GDM1 (cell line): ENCODE measurements at regions not wholly inside any gene's neighbourhood (a gene's known extent, or its start where the extent isn't known, plus 50 kb on each side); places are given as distances from the start of the nearest gene placed in this dataset.

Experiments
- DNase-seq: peaks from one replicate; lab custom pipeline; 2025; lab: John Stamatoyannopoulos, UW

GRCh38 chr1:188877668-188878067 is 1600.0 kb downstream of the BRINP3 start:
- no peak for DNase-seq

- DNase-seq: no peak
Measured at GRCh38 chr1:188888386-188888785, 1589.3 kb downstream of the BRINP3 start.

GRCh38 chr1:188889166-188889565 is 1588.5 kb downstream of the BRINP3 start:
- DNase-seq: no peak

DNA sequence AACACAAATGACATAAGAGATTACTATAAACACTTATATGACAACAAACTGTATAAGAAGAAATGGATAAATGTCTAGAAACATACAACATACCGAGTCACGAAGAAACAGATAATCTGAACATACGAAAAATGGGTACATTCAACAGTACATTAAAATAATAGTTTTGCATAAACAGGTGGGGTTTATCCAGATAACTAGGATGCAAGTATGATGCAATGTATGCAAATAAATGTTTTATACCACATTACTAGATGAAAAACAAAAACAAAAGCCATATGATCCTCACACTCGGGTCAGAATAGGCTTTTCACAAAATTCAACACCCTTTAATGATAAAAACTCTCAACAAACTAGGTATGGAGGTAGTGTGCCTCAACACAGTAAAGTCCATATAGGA is 1585.7 kb downstream of the BRINP3 start:
- DNase-seq: no peak

GRCh38 chr1:188895611-188896010 is 1582.1 kb downstream of the BRINP3 start:
- no peak for DNase-seq

GRCh38 chr1:188903241-188903640 is 1574.4 kb downstream of the BRINP3 start:
- DNase-seq: no peak

- no peak for DNase-seq
Measured at GRCh38 chr1:188904201-188904600, 1573.5 kb downstream of the BRINP3 start.

DNA sequence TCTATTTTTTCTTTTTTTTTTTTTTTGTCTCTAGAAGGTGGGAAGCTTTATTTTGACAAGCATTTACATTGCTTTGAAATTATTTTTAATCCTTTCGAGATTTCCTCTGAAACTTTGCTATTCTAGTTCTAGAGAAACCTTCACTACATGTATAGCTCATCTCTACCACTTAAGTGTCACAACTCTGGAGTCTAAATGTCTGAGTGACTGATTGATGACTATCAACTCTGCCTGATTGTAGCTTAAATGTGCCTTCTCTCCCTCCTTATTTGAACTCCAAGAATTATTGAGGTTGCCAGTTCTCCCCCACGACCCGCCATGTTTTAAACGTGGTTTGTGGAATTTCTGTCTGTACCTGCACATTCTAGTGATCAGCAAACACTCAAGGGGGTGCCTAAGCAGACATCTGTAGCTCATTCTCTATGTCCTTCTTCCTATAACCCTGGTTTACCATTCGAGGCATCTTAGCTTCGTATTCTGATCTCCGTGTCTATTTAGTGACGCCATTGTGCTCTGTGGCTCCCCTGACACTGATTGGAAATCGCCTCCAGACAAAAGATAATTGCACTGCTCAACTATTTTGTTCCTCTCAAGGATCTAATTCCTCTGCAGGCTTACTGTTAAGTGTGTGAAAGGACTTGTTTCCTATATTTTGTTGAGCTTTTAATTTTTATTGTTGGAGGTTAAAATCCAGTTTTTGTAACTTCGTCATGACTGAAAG is 1570.6 kb downstream of the BRINP3 start:
- DNase-seq: no peak

GRCh38 chr1:188930382-188930781 is 1547.3 kb downstream of the BRINP3 start:
- DNase-seq: no peak

DNA sequence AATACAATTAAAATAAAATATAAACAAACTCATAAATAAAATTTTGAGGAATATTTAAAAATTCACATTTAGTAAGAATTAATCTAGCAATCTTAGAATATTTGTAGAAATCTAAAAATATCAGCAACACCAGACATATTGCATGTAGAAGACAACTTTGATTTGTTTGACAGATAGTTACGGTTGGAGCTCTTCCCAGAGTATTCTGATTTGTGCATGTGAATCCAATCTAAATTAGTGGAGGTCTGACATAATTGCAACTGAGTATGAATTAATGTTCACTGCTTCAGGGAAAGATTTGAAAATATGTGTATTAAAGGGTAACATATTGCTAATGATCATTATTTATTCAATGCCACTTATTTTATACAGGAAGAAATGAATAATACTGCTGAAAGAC is 1546.2 kb downstream of the BRINP3 start:
- no peak for DNase-seq

GRCh38 chr1:188937965-188938551 is 1539.6 kb downstream of the BRINP3 start:
- no peak for DNase-seq

GRCh38 chr1:188941986-188942385 is 1535.7 kb downstream of the BRINP3 start:
- DNase-seq: no peak

DNA sequence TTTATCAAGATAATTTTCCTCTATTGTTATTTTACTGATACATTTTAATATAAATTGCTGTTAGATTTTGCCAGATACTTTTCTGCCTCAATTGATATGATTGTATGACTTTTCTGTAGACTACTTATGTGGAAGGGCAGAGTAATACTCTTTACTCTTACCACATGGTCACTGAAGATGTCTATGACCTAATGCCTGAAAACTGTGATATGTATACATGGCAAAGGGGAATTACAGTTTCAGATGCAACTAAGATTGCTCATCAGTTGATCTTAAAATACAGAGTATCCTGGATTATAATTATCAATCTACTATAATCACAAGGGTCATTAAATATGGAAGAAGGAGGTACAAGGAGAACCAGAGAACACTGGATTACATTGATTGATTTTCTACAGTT is 1528.0 kb downstream of the BRINP3 start:
- no peak for DNase-seq

DNA sequence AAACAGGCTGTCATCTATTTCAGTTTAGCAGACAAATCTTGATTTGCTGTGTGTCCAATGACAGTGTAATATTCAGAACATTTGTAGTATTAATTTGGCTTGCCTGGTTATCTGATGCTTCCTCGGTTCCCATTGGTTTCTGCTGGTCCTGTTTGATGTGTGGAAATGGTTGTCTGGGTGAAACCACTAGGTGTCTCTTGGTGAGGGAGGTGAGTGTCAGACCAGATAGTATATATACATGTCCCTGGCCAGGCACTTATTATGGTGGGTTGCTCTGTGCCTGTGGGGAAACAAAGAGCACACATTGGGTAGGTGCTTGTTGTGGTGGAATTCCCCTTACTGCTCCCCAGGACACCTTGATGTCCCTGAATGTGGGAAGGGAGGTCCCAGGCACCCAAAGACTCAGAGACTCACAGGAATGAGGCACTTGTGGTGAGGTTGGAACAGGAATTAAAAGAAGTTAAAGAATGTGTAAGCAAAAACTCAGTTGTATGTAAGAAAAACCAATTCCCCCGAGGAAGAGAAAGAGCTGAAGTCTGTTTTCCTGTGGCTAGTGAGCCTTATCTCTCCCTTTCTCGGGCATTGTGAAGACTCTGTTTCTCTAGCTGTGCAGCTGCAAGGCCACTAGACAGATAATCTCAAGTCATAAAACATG is 1519.1 kb downstream of the BRINP3 start:
- no peak for DNase-seq

GRCh38 chr1:188986745-188987417 is 1490.8 kb downstream of the BRINP3 start:
- DNase-seq: no peak

- no peak for DNase-seq
Measured at GRCh38 chr1:188988589-188988988, 1489.1 kb downstream of the BRINP3 start.

DNA sequence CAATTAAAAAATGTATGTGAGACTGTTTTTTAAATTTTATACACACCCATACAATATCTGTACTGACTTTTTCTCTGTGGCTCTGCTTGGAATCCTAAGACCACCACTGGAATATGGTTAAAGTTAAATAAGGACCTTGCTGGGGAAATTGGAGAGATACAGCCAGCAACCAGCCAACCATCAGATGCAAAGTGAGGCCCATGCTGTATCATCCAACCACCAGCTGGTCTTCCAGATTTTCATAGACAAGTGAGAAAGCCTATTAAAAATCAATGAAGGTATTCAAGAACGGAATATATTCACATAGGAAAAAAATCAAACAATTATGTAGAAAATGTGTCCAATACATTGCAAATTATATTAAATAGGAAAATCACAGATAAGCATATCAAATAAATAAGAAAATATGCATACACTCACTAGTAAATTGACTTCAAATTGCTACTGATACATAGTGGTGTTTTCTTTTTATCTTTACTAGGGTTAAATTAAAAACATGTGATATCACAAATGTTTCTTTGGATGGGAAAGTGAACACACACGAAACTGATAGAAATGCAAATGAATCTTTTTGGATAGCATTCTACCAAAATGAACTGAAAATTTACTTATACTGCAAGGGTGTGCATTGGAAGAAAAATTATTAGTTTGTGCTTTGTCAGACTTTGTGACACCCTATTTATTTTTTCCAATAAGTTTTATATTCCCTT is 1486.3 kb downstream of the BRINP3 start:
- DNase-seq: no peak

GRCh38 chr1:189007824-189008223 is 1469.8 kb downstream of the BRINP3 start:
- no peak for DNase-seq

- DNase-seq: no peak
Measured at GRCh38 chr1:189021577-189021976, 1456.1 kb downstream of the BRINP3 start.

GRCh38 chr1:189022015-189022414 is 1455.6 kb downstream of the BRINP3 start:
- no peak for DNase-seq

- DNase-seq: no peak
Measured at GRCh38 chr1:189027512-189027911, 1450.2 kb downstream of the BRINP3 start.

DNA sequence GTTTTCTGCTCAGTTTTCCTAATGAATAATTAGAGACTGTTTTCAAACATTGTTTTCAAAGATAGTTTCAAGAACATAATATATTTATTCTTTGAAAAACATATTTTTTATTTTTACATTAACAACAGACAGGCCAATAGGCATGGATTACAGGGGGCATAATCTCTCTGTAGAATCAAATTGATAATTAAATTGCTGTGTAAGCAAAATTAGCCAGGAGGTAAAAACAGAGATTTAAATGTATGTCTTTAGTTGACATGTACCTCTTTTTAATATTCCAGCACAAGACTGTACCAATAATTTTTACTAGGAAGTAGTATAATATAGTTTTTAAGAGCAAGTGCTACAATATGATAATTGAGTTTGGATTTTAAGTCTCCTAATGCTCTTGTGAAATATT is 1444.5 kb downstream of the BRINP3 start:
- no peak for DNase-seq
